Dedifferentiated amniotic fluid mesenchymal stem cell (primary cell): ENCODE measurements at regions not wholly inside any gene's neighbourhood (a gene's known extent, or its start where the extent isn't known, plus 50 kb on each side); places are given as distances from the start of the nearest gene placed in this dataset.

Experiments used
- DNase-seq: peaks from one replicate; pipeline ENCODE4 v3.0.0-alpha.2; 2016; ENCODE audit errors: extremely low spot score

- DNase-seq: no peak
These were observed 62.0 kb upstream of the EGFR start for GRCh38 chr7:54956865-54957264.

- no peak for DNase-seq
These were observed 58.3 kb upstream of the EGFR start for GRCh38 chr7:54960517-54960916.

GRCh38 chr7:54961391-54961790 is 57.4 kb upstream of the EGFR start:
- DNase-seq: no peak

GRCh38 chr7:54963155-54963554 is 55.7 kb upstream of the EGFR start:
- DNase-seq: no peak

- no peak for DNase-seq
These were observed 54.7 kb upstream of the EGFR start for GRCh38 chr7:54964136-54964535.

- DNase-seq: no peak
These were observed 51.4 kb upstream of the EGFR start for GRCh38 chr7:54967377-54967776.

GRCh38 chr7:54968018-54968417 is 50.8 kb upstream of the EGFR start:
- no peak for DNase-seq
